ENCODE measurements at regions not wholly inside any gene's neighbourhood (a gene's known extent, or its start where the extent isn't known, plus 50 kb on each side); places are given as distances from the start of the nearest gene placed in this dataset.
"Not testable (repeated sequence)": the region's sequence is repeated elsewhere in the genome, so short reads cannot be mapped to it uniquely, and the experiment has no call there.

DNA sequence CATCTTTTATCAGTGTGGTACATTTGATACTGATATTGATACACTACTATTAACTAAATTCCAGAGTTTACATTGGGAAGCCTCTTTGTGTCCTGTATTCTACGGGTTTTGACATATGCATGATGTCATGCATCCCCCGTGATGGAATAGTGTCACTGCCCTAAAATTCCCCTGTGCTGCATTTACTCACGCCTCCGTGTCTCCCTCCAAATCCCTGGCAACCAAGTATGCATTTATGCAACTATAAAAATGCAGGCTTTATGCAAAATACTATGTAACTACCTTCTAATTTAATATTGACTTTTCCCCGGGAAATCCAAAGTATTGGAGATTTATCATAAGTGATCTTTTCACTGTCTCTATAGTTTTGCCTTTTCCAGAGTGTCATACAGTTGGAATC is 453.7 kb upstream of the RUNX1 start:
- no peak for ATAC-seq
- no peak for TF ChIP-seq ZNF70 (CRISPR knock-in tag; IDR thresholded peaks at IDR 0.05)
- no peak for TF ChIP-seq ISL1 (CRISPR knock-in tag; IDR thresholded peaks at IDR 0.05)
- TF ChIP-seq ARNTL (CRISPR knock-in tag; IDR thresholded peaks at IDR 0.05; ENCODE audit: borderline replicate concordance, low read depth): no peak
- no peak for TF ChIP-seq ESRRG (CRISPR knock-in tag; IDR thresholded peaks at IDR 0.05)
- no peak for TF ChIP-seq GLIS3 (CRISPR knock-in tag; IDR thresholded peaks at IDR 0.05)
- no peak for TF ChIP-seq CREB5 (CRISPR knock-in tag; IDR thresholded peaks at IDR 0.05; ENCODE audit: low read depth)
- no peak for TF ChIP-seq PPARA (CRISPR knock-in tag; IDR thresholded peaks at IDR 0.05; ENCODE audit: borderline replicate concordance)
- TF ChIP-seq BACH2 (CRISPR knock-in tag; IDR thresholded peaks at IDR 0.05; ENCODE audit: borderline replicate concordance): no peak
- no peak for TF ChIP-seq POU6F1 (CRISPR knock-in tag; IDR thresholded peaks at IDR 0.05; ENCODE audit: borderline replicate concordance, low read depth)
- no peak for TF ChIP-seq ZNF8 (CRISPR knock-in tag; IDR thresholded peaks at IDR 0.05)
- TF ChIP-seq CSRNP3 (CRISPR knock-in tag; IDR thresholded peaks at IDR 0.05): no peak
- no peak for TF ChIP-seq PATZ1 (CRISPR knock-in tag; IDR thresholded peaks at IDR 0.05; ENCODE audit: borderline replicate concordance)
- TF ChIP-seq ZC3H10 (CRISPR knock-in tag; IDR thresholded peaks at IDR 0.05): no peak
- no peak for TF ChIP-seq TOX (CRISPR knock-in tag; IDR thresholded peaks at IDR 0.05; ENCODE audit: borderline replicate concordance)

GRCh38 chr21:35497522-35497921 is 448.4 kb upstream of the RUNX1 start:
- ATAC-seq: not testable (repeated sequence)

- TF ChIP-seq CSRNP3 (CRISPR knock-in tag; IDR thresholded peaks at IDR 0.05): no peak
- no peak for TF ChIP-seq POU6F1 (CRISPR knock-in tag; IDR thresholded peaks at IDR 0.05; ENCODE audit: borderline replicate concordance, low read depth)
- no peak for TF ChIP-seq GLIS3 (CRISPR knock-in tag; IDR thresholded peaks at IDR 0.05)
- TF ChIP-seq ZFP3 (CRISPR knock-in tag; IDR thresholded peaks at IDR 0.05): no peak
- no peak for TF ChIP-seq TSHZ2 (CRISPR knock-in tag; IDR thresholded peaks at IDR 0.05)
- TF ChIP-seq SNAI2 (CRISPR knock-in tag; IDR thresholded peaks at IDR 0.05): no peak
- no peak for TF ChIP-seq ZNF70 (CRISPR knock-in tag; IDR thresholded peaks at IDR 0.05)
- no peak for TF ChIP-seq ZC3H10 (CRISPR knock-in tag; IDR thresholded peaks at IDR 0.05)
- no peak for TF ChIP-seq PATZ1 (CRISPR knock-in tag; IDR thresholded peaks at IDR 0.05; ENCODE audit: borderline replicate concordance)
- ATAC-seq: no peak
Observed at GRCh38 chr21:35491920-35492678, 443.0 kb upstream of the RUNX1 start.

All from SK-N-SH treated with all-trans-retinoic acid at 6 μM for 48 hours (cell line).